ENCODE measurements at regions not wholly inside any gene's neighbourhood (a gene's known extent, or its start where the extent isn't known, plus 50 kb on each side); places are given as distances from the start of the nearest gene placed in this dataset.
"Not testable (repeated sequence)": the region's sequence is repeated elsewhere in the genome, so short reads cannot be mapped to it uniquely, and the experiment has no call there.

DNA sequence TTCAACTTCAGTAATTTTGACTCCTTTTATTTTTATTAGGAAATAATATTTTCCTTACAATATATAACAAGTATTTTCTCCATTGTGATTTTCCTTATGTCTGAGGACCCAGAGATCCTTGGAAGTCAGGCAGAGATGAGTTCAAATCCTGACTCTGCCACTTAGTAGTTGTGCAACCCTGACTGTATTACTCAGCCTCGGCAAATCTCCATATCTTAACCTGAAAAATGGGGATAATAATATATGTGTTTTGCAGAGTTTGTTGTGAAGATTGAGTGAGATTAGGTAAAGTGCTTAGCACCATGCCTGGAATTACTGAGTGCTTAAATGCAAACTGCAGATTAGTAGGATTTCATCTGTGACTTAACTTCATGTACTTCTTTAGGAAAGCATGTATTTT lies 120.5 kb upstream of the KLF14 start:
- H3K4me3 ChIP-seq (ENCODE audit: low read depth in 1 of 2, low read length in 2 of 2) = no peak overlapping the region
- H3K9ac ChIP-seq (ENCODE audit: low read depth, low read length) = no peak overlapping the region
- DNase-seq = no peak
- TF ChIP-seq, protein P1, sequence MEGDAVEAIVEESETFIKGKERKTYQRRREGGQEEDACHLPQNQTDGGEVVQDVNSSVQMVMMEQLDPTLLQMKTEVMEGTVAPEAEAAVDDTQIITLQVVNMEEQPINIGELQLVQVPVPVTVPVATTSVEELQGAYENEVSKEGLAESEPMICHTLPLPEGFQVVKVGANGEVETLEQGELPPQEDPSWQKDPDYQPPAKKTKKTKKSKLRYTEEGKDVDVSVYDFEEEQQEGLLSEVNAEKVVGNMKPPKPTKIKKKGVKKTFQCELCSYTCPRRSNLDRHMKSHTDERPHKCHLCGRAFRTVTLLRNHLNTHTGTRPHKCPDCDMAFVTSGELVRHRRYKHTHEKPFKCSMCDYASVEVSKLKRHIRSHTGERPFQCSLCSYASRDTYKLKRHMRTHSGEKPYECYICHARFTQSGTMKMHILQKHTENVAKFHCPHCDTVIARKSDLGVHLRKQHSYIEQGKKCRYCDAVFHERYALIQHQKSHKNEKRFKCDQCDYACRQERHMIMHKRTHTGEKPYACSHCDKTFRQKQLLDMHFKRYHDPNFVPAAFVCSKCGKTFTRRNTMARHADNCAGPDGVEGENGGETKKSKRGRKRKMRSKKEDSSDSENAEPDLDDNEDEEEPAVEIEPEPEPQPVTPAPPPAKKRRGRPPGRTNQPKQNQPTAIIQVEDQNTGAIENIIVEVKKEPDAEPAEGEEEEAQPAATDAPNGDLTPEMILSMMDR (IDR thresholded peaks at IDR 0.05; ENCODE audit: borderline replicate concordance, extremely low read depth, low read length, poor library complexity, severe bottlenecking) = no peak
- TF ChIP-seq EZH2 (IDR thresholded peaks at IDR 0.05; ENCODE audit: borderline replicate concordance, low read depth, low read length, severe bottlenecking) = no peak
- H3K9me3 ChIP-seq (ENCODE audit: insufficient read depth, low read length, severe bottlenecking) = peaks cover 26% of the 10 kb centered on the region
- peaks cover 14% of the 10 kb centered on the region; the same call in 1 of the 2 replicates for H3K36me3 ChIP-seq (ENCODE audit: insufficient read depth, low read length)
- H3K27ac ChIP-seq (ENCODE audit: low read length) = no peak overlapping the region
- H3K4me1 ChIP-seq (ENCODE audit: insufficient read depth, low read length) = no peaks in the 10 kb centered on the region
- H4K20me1 ChIP-seq (ENCODE audit: insufficient read depth, low read length) = no peaks in the 10 kb centered on the region
- H2AFZ ChIP-seq (ENCODE audit: low read depth, low read length) = no peak overlapping the region
- no peaks in the 10 kb centered on the region for H3K79me2 ChIP-seq (ENCODE audit: insufficient read depth, low read length)
- no peak overlapping the region for H3K4me2 ChIP-seq (ENCODE audit: insufficient read depth, low read length)
- ATAC-seq (ENCODE audit: insufficient read depth, low read depth) = no peak
- no peaks in the 10 kb centered on the region for H3K27me3 ChIP-seq (ENCODE audit: insufficient read depth, low read length, poor library complexity)

DNA sequence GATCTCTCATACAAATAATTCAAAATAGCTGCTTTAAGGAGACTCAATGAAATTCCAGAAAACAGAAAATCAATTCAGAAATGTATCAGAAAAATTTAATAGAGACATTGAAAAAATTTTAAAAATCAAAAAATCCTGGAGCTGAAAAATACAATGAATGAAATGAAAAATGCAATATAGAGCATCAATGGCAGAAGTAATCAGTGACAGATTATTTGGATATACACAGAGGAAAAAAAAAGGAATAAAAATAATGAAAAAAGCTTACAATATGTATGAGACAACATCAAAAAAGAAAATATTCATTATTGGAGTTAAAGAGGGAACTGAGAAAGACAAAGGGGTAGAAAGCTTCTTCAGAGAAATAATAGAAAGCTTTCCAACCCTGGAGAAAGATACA lies 122.9 kb upstream of the KLF14 start:
- Histone ChIP-seq H3K36me3 (ENCODE audit: insufficient read depth, low read length) (peaks cover 22% of the 10 kb centered on the region), H4K20me1 (ENCODE audit: insufficient read depth, low read length) (no peaks in the 10 kb centered on the region), H3K4me2 (ENCODE audit: insufficient read depth, low read length) (no peak overlapping the region), H3K27me3 (ENCODE audit: insufficient read depth, low read length, poor library complexity) (no peaks in the 10 kb centered on the region), H3K4me3 (ENCODE audit: low read depth in 1 of 2, low read length in 2 of 2) (no peak overlapping the region), H3K27ac (ENCODE audit: low read length) (no peak overlapping the region), H2AFZ (ENCODE audit: low read depth, low read length) (no peak overlapping the region), H3K4me1 (ENCODE audit: insufficient read depth, low read length) (no peaks in the 10 kb centered on the region), H3K79me2 (ENCODE audit: insufficient read depth, low read length) (no peaks in the 10 kb centered on the region), H3K9me3 (ENCODE audit: insufficient read depth, low read length, severe bottlenecking) (peaks cover 35% of the 10 kb centered on the region), H3K9ac (ENCODE audit: low read depth, low read length) (no peak overlapping the region)
- no peak for DNase-seq
- TF ChIP-seq, protein P1 (IDR thresholded peaks at IDR 0.05; ENCODE audit: borderline replicate concordance, extremely low read depth, low read length, poor library complexity, severe bottlenecking) = no peak
- TF ChIP-seq EZH2 (IDR thresholded peaks at IDR 0.05; ENCODE audit: borderline replicate concordance, low read depth, low read length, severe bottlenecking) = no peak
- no peak for ATAC-seq (ENCODE audit: insufficient read depth, low read depth)

DNA sequence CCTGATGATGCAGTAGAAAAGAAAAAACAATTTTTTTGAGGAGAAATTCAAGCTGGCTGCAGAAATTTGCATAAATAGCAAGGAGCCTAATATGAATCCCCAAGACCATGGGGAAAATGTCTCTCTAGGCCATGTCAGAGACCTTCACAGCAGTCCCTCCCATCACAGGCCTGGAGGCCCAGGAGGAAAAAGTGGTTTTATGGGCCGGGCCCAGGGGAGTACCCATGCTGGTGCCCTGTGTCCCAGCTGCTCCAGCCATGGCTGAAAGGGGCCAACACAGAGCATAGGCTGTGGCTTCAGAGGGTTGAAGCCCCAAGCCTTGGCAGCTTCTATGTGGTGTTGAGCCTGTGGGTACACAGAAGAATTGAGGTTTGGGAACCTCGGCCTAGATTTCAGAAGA lies 126.8 kb upstream of the KLF14 start:
- not testable (repeated sequence) for DNase-seq; H3K4me3 ChIP-seq (ENCODE audit: low read depth in 1 of 2, low read length in 2 of 2); H3K27me3 ChIP-seq (ENCODE audit: insufficient read depth, low read length, poor library complexity); H3K79me2 ChIP-seq (ENCODE audit: insufficient read depth, low read length); H3K4me2 ChIP-seq (ENCODE audit: insufficient read depth, low read length); H4K20me1 ChIP-seq (ENCODE audit: insufficient read depth, low read length); H2AFZ ChIP-seq (ENCODE audit: low read depth, low read length); H3K27ac ChIP-seq (ENCODE audit: low read length); H3K4me1 ChIP-seq (ENCODE audit: insufficient read depth, low read length); H3K9ac ChIP-seq (ENCODE audit: low read depth, low read length); ATAC-seq (ENCODE audit: insufficient read depth, low read depth)
- Histone ChIP-seq H3K9me3 (ENCODE audit: insufficient read depth, low read length, severe bottlenecking) (peaks cover 35% of the 10 kb centered on the region), H3K36me3 (ENCODE audit: insufficient read depth, low read length) (peaks cover 36% of the 10 kb centered on the region)

DNA sequence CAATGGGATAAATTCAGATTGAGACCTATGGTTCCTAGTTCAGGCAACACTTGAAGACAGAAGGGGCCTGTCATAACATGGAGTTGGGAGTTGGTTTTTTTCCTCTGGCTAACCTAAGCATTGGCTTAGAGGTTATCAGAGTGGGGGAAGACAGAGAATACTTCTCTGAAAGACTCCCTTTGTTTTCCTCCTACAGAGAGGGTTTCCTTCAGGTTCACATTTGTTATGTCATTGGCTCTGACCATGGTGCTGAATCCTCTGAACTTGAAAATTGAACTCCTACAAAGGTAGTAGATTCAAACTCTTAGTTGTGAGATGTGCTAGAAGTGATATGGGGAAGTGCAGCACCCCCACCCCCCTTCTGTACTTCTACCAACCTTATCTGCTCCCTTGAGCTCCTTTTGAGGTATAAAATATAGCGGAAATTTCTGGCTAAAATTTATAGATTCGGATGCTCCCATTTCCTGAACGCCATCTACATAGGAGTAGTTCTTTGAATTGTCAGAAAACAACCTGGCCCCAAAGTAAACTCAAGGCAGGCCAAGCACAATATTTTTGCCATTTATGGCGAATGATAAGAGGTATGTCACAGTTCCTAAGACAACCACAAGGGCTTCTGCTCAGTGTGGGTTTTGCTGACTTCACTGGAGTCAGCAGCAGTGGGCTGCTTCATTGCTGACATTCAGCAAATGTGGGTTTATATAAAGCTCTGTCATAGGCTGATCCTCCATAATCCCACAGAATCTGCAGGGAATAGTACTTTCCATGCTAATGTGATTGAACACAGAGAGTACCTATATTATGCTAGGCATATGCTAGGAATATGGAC lies 131.6 kb upstream of the KLF14 start:
- Histone ChIP-seq H3K9me3 (ENCODE audit: insufficient read depth, low read length, severe bottlenecking) (peaks cover 7% of the 10 kb centered on the region), H3K4me1 (ENCODE audit: insufficient read depth, low read length) (no peaks in the 10 kb centered on the region), H3K9ac (ENCODE audit: low read depth, low read length) (no peak overlapping the region), H3K27ac (ENCODE audit: low read length) (no peak overlapping the region), H2AFZ (ENCODE audit: low read depth, low read length) (no peak overlapping the region), H3K27me3 (ENCODE audit: insufficient read depth, low read length, poor library complexity) (no peaks in the 10 kb centered on the region), H3K4me3 (ENCODE audit: low read depth in 1 of 2, low read length in 2 of 2) (no peak overlapping the region), H3K4me2 (ENCODE audit: insufficient read depth, low read length) (no peak overlapping the region), H3K79me2 (ENCODE audit: insufficient read depth, low read length) (no peaks in the 10 kb centered on the region), H4K20me1 (ENCODE audit: insufficient read depth, low read length) (peaks cover 2% of the 10 kb centered on the region; the same call in 1 of the 2 replicates), H3K36me3 (ENCODE audit: insufficient read depth, low read length) (peaks cover 49% of the 10 kb centered on the region)
- peak; percentile 43 for DNase-seq
- ATAC-seq (ENCODE audit: insufficient read depth, low read depth) = peak; percentile 68
- TF ChIP-seq, protein P1 (IDR thresholded peaks at IDR 0.05; ENCODE audit: borderline replicate concordance, extremely low read depth, low read length, poor library complexity, severe bottlenecking) = no peak
- no peak for TF ChIP-seq EZH2 (IDR thresholded peaks at IDR 0.05; ENCODE audit: borderline replicate concordance, low read depth, low read length, severe bottlenecking)
